Naive thymus-derived CD4-positive, alpha-beta T cell (primary cell): ENCODE measurements at regions not wholly inside any gene's neighbourhood (a gene's known extent, or its start where the extent isn't known, plus 50 kb on each side); places are given as distances from the start of the nearest gene placed in this dataset.

ENCODE experiments used
- ATAC-seq: fragments of 150-1000 bp; cut with Tn5 transposase; 2 replicates; pipeline ENCODE4 v1.10.0; 2021; ENCODE audit warnings: mild to moderate bottlenecking, moderate library complexity
- CTCF ChIA-PET: fragments of 350-600 bp; sonication (Branson Sonifier 250); formaldehyde crosslinking; loops from one replicate; lab custom pipeline; 2021; ENCODE audit warnings: antibody characterized with exemption; lab: Charles Lee
- POLR2A ChIA-PET: fragments of 350-600 bp; sonication (Branson Sonifier 250); formaldehyde crosslinking; loops from one replicate; lab custom pipeline; 2021; ENCODE audit warnings: antibody characterized with exemption, inconsistent platforms; lab: Charles Lee
- DNase-seq, 9 donors: peaks; one replicate each; pipeline versions ENCODE4 v3.0.0 to v3.0.0-alpha.2; 2020 to 2022; ENCODE audit warnings: mixed read lengths in 1 of 9
- H3K27ac ChIP-seq: one replicate; pipeline ENCODE4 v1.7.0; 2013; ENCODE audit warnings: mild to moderate bottlenecking, low read depth, low read length, moderate library complexity
- H3K27me3 ChIP-seq, 2 donors: one replicate each; pipeline ENCODE4 v1.7.0; 2013; ENCODE audit warnings: low read length in 2 of 2, mild to moderate bottlenecking in 2 of 2, moderate library complexity in 2 of 2; ENCODE audit not compliant: control insufficient read depth in 2 of 2, insufficient read depth in 2 of 2
- H3K36me3 ChIP-seq, 3 experiments: 1 replicate in 2 of 3; 2 replicates in 1 of 3; pipeline ENCODE4 v1.7.0; 2013; ENCODE audit warnings: low read length in 3 of 3, mild to moderate bottlenecking in 3 of 3, moderate library complexity in 1 of 3; ENCODE audit not compliant: insufficient read depth in 3 of 3, control insufficient read depth in 2 of 3
- H3K4me1 ChIP-seq, 2 donors: one replicate each; pipeline ENCODE4 v1.7.0; 2013; ENCODE audit warnings: low read length in 2 of 2, mild to moderate bottlenecking in 2 of 2, moderate library complexity in 1 of 2; ENCODE audit not compliant: control insufficient read depth in 2 of 2, insufficient read depth in 2 of 2
- H3K4me3 ChIP-seq: 2 replicates; pipeline ENCODE4 v1.7.0; 2013; ENCODE audit warnings: mild to moderate bottlenecking, low read length
- H3K9me3 ChIP-seq, 3 experiments: 1 replicate in 2 of 3; 2 replicates in 1 of 3; pipeline ENCODE4 v1.7.0; 2013; ENCODE audit warnings: low read length in 3 of 3; ENCODE audit not compliant: control insufficient read depth in 2 of 3
- H3K27ac Mint-ChIP-seq, 9 donors: one replicate each; pipeline ENCODE4 v1.8.0; 2020 to 2022; ENCODE audit warnings: mixed read lengths in 9 of 9, mild to moderate bottlenecking in 8 of 9, moderate library complexity in 5 of 9, inconsistent platforms in 2 of 9
- H3K27me3 Mint-ChIP-seq, 5 donors: one replicate each; pipeline ENCODE4 v1.8.0; 2021 to 2022; ENCODE audit warnings: mixed read lengths in 5 of 5, mild to moderate bottlenecking in 1 of 5
- H3K36me3 Mint-ChIP-seq, 5 donors: one replicate each; pipeline ENCODE4 v1.8.0; 2020 to 2022; ENCODE audit warnings: mixed read lengths in 5 of 5, mild to moderate bottlenecking in 3 of 5, inconsistent platforms in 1 of 5
- H3K4me1 Mint-ChIP-seq, 7 donors: one replicate each; pipeline ENCODE4 v1.8.0; 2020 to 2022; ENCODE audit warnings: mixed read lengths in 7 of 7, mild to moderate bottlenecking in 3 of 7, inconsistent platforms in 1 of 7
- H3K4me3 Mint-ChIP-seq, 10 donors: one replicate each; pipeline ENCODE4 v1.8.0; 2020 to 2022; ENCODE audit warnings: mild to moderate bottlenecking in 10 of 10, mixed read lengths in 10 of 10, moderate library complexity in 6 of 10, inconsistent platforms in 2 of 10
- H3K9me3 Mint-ChIP-seq, 11 donors: one replicate each; pipeline ENCODE4 v1.8.0; 2020 to 2022; ENCODE audit warnings: mixed read lengths in 11 of 11, mild to moderate bottlenecking in 4 of 11, inconsistent platforms in 1 of 11, moderate library complexity in 1 of 11
- intact Hi-C, 2 donors: fragments of 100-400 bp; cut with micrococcal nuclease; formaldehyde crosslinking; loops; one replicate each; pipeline ENCODE4 v1.15.1; 2023

DNA sequence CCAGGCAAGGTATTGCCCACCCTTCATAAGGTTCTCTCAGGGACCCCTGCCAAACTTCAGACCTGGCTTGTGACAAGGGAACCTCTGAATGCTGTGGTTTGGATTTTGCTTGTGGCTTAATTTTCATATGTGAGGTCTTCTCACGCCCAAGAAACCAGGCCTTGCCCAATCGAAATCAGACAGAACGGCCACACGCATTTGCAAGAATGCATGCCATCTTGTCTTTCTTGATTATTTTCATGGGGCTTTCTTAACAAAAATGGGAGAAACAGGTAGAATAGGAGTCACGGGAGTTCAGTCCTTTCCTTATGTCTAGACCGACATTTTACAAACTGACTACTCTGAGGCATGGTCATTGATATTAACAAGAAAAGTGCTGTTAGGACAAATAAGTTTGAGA lies 170.2 kb upstream of the PAPPA start:
- Mint-ChIP-seq H3K9me3 (peaks cover 0 to 8% (median 3%) of the 10 kb centered on the region in 11 donors), H3K27me3 (no peaks in the 10 kb centered on the region), H3K27ac (no peak overlapping the region), H3K4me1 (no peaks in the 10 kb centered on the region), H3K36me3 (no peaks in the 10 kb centered on the region), H3K4me3 (no peak overlapping the region)
- CTCF ChIA-PET = no interaction called here
- DNase-seq (no peak), ATAC-seq (no peak)
- Histone ChIP-seq H3K27ac (no peak overlapping the region), H3K9me3 (no peaks in the 10 kb centered on the region), H3K27me3 (no peaks in the 10 kb centered on the region), H3K4me3 (no peak overlapping the region), H3K4me1 (no peaks in the 10 kb centered on the region), H3K36me3 (no peaks in the 10 kb centered on the region)
- POLR2A ChIA-PET = no interaction called here
- intact Hi-C loops = no loop called here

GRCh38 chr9:115985657-115986056 lies 167.9 kb upstream of the PAPPA start:
- H3K4me1 Mint-ChIP-seq = no peaks in the 10 kb centered on the region
- no peak for ATAC-seq
- intact Hi-C loops = no loop called here

GRCh38 chr9:115986508-115986907 lies 167.1 kb upstream of the PAPPA start:
- Histone ChIP-seq H3K4me3 (no peak overlapping the region), H3K9me3 (no peaks in the 10 kb centered on the region), H3K27me3 (no peaks in the 10 kb centered on the region), H3K4me1 (no peaks in the 10 kb centered on the region), H3K27ac (no peak overlapping the region), H3K36me3 (no peaks in the 10 kb centered on the region)
- intact Hi-C loops = no loop called here
- ChIA-PET CTCF (no interaction called here), POLR2A (no interaction called here)
- Mint-ChIP-seq H3K27me3 (peaks cover 0 to 4% (median 0%) of the 10 kb centered on the region in 5 donors), H3K4me1 (no peaks in the 10 kb centered on the region), H3K36me3 (no peaks in the 10 kb centered on the region), H3K27ac (no peak overlapping the region), H3K9me3 (peaks cover 0 to 9% (median 2%) of the 10 kb centered on the region in 11 donors), H3K4me3 (no peak overlapping the region)
- DNase-seq (no peak), ATAC-seq (no peak)

More at GRCh38 chr9:115985657-115986056, 167.9 kb upstream of the PAPPA start:
- Mint-ChIP-seq H3K36me3 (no peaks in the 10 kb centered on the region), H3K27me3 (peaks cover 0 to 4% (median 0%) of the 10 kb centered on the region in 5 donors), H3K9me3 (peaks cover 0 to 9% (median 2%) of the 10 kb centered on the region in 11 donors), H3K27ac (no peak overlapping the region), H3K4me3 (no peak overlapping the region)
- Histone ChIP-seq H3K4me3 (no peak overlapping the region), H3K36me3 (no peaks in the 10 kb centered on the region), H3K9me3 (no peaks in the 10 kb centered on the region), H3K27me3 (no peaks in the 10 kb centered on the region), H3K27ac (no peak overlapping the region), H3K4me1 (no peaks in the 10 kb centered on the region)
- ChIA-PET POLR2A (no interaction called here), CTCF (no interaction called here)
- DNase-seq = no peak

GRCh38 chr9:115988701-115989100 lies 164.9 kb upstream of the PAPPA start:
- no peak overlapping the region for H3K4me3 Mint-ChIP-seq
- Histone ChIP-seq H3K4me3 (no peak overlapping the region), H3K4me1 (no peaks in the 10 kb centered on the region), H3K9me3 (no peaks in the 10 kb centered on the region), H3K27ac (no peak overlapping the region), H3K36me3 (no peaks in the 10 kb centered on the region), H3K27me3 (no peaks in the 10 kb centered on the region)
- H3K27me3 Mint-ChIP-seq = peaks cover 0 to 4% (median 0%) of the 10 kb centered on the region in 5 donors
- no peak overlapping the region for H3K27ac Mint-ChIP-seq
- intact Hi-C loops = no loop called here
- H3K36me3 Mint-ChIP-seq = no peaks in the 10 kb centered on the region
- DNase-seq (no peak), ATAC-seq (no peak)
- CTCF ChIA-PET = interaction anchor here (0.6 kb wide), 1 partner anchor 18 kb away, joined by 3 read pairs; no protein-coding TSS in a partner anchor
- no peaks in the 10 kb centered on the region for H3K4me1 Mint-ChIP-seq
- H3K9me3 Mint-ChIP-seq = peaks cover 0 to 14% (median 2%) of the 10 kb centered on the region in 11 donors
- POLR2A ChIA-PET = no interaction called here

- no peak overlapping the region for H3K27ac Mint-ChIP-seq
- CTCF ChIA-PET = no interaction called here
- no peak for ATAC-seq
- Histone ChIP-seq H3K27ac (no peak overlapping the region), H3K36me3 (no peaks in the 10 kb centered on the region), H3K27me3 (no peaks in the 10 kb centered on the region), H3K9me3 (no peaks in the 10 kb centered on the region), H3K4me1 (no peaks in the 10 kb centered on the region), H3K4me3 (no peak overlapping the region)
- no peaks in the 10 kb centered on the region for H3K4me1 Mint-ChIP-seq
- H3K9me3 Mint-ChIP-seq = peaks cover 0 to 11% (median 2%) of the 10 kb centered on the region in 11 donors
- H3K4me3 Mint-ChIP-seq = no peak overlapping the region
- intact Hi-C loops = no loop called here
- POLR2A ChIA-PET = no interaction called here
- DNase-seq = no peak
- H3K36me3 Mint-ChIP-seq = no peaks in the 10 kb centered on the region
- peaks cover 0 to 4% (median 0%) of the 10 kb centered on the region in 5 donors for H3K27me3 Mint-ChIP-seq
These were observed 163.8 kb upstream of the PAPPA start for GRCh38 chr9:115989831-115990230.

DNA sequence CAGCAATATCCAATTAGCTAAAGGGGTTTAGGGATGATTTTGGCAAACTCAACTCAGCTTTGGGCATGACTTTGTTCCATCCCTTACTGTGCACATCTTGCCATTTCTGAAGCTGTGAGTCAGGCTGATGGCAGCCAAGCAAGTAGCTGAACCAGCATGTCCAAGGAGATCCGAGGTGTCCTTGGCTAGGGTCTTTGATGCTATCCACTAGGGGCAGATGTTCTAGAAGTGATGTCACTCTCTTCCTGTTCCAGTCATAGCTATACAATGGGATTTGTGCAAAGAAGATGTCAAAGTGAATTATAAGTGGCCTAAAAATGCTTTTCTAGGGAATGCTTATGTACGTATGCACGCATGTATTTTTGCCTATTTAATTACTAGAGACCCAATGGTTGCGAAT lies 160.8 kb upstream of the PAPPA start:
- Histone ChIP-seq H3K36me3 (no peaks in the 10 kb centered on the region), H3K4me3 (no peak overlapping the region), H3K9me3 (no peaks in the 10 kb centered on the region), H3K27me3 (no peaks in the 10 kb centered on the region), H3K27ac (no peak overlapping the region), H3K4me1 (no peaks in the 10 kb centered on the region)
- H3K9me3 Mint-ChIP-seq = peaks cover 0 to 16% (median 0%) of the 10 kb centered on the region in 11 donors
- ATAC-seq (no peak), DNase-seq (no peak)
- no peaks in the 10 kb centered on the region for H3K4me1 Mint-ChIP-seq
- peaks cover 0 to 9% (median 0%) of the 10 kb centered on the region in 5 donors for H3K27me3 Mint-ChIP-seq
- no peak overlapping the region for H3K27ac Mint-ChIP-seq
- no peaks in the 10 kb centered on the region for H3K36me3 Mint-ChIP-seq
- CTCF ChIA-PET = no interaction called here
- intact Hi-C loops = no loop called here
- POLR2A ChIA-PET = no interaction called here
- no peak overlapping the region for H3K4me3 Mint-ChIP-seq

DNA sequence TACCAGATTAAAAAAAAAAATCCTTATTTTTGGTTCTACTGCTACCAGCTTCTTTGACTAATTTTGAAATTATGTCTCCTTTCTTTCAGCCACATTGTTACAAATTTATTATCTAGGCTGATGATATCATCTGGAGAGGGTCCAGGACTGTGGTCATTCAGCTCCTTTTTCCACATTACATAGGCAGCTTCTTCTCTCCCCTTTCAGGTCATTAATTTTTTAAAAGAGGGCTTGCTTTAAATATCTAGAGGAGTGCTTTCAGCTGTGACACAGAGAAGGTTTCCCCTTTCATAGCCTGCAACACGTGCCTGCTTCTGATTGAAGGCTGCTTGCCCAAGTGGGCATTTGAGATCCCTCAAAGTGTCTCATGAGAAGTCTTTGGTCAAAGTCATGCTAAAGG lies 155.7 kb upstream of the PAPPA start:
- no peaks in the 10 kb centered on the region for H3K4me1 ChIP-seq
- Mint-ChIP-seq H3K4me3 (no peak overlapping the region), H3K4me1 (no peaks in the 10 kb centered on the region), H3K27me3 (peaks cover 0 to 9% (median 0%) of the 10 kb centered on the region in 5 donors), H3K27ac (no peak overlapping the region), H3K9me3 (peaks cover 0 to 8% (median 0%) of the 10 kb centered on the region in 11 donors), H3K36me3 (no peaks in the 10 kb centered on the region)
- no peaks in the 10 kb centered on the region for H3K9me3 ChIP-seq
- no peaks in the 10 kb centered on the region for H3K27me3 ChIP-seq
- intact Hi-C loops = no loop called here
- ATAC-seq = no peak
- ChIA-PET POLR2A (no interaction called here), CTCF (no interaction called here)
- H3K27ac ChIP-seq = no peak overlapping the region
- H3K4me3 ChIP-seq = no peak overlapping the region
- no peaks in the 10 kb centered on the region for H3K36me3 ChIP-seq
- DNase-seq = no peak
